ENCODE measurements at regions not wholly inside any gene's neighbourhood (a gene's known extent, or its start where the extent isn't known, plus 50 kb on each side); places are given as distances from the start of the nearest gene placed in this dataset.

DNA sequence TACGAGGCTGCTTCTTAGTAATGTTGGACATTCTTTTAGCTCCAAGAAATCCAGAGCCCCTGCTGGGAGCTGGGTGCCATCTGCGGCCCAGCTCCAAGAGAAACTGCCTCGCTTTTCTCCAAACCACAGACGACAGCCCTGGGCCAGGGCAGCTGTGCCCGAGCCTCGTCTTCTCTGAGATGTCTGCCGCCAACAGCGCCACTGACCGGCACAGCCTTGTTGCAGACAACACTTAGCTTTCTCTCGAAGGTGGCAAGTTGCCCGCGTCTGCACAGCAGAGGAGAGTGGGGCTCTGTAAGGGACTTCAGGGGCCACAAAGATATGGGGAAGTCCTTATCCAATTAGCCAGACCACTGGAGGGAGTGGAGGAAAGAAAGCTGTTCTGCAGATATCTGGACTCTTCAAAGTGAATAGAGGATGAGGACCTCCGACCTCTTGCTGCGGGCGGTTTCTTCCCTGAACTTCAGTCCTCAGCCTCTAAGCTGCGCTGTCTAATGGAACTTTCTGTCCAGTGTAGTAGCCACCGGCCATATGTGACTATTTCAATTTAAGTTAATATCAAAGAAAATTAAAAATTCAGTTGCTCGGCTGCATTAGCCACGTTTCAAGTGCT is 63.9 kb upstream of the DISP3 start:
- DNase-seq = no peak

DNA sequence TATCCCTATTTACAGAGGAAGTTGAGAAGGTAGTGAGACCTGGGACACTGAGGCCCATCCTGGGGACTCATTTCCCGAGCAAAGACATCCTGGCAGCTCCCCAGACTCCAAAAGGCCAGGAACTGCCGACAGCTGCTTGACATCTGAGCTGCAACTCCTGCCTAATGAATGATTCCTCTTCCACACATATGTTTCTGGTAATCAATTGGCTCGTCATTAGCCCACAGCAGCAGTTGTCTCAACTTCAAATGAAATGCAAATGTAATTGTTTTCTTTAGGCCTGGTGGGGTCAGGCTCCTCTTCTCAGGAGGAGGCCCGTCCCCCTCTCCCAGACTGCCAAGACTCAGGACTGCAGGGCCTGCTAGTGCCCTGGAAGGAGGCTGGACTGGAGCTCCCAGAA is 61.8 kb upstream of the DISP3 start:
- DNase-seq = peak; percentile 62

DNA sequence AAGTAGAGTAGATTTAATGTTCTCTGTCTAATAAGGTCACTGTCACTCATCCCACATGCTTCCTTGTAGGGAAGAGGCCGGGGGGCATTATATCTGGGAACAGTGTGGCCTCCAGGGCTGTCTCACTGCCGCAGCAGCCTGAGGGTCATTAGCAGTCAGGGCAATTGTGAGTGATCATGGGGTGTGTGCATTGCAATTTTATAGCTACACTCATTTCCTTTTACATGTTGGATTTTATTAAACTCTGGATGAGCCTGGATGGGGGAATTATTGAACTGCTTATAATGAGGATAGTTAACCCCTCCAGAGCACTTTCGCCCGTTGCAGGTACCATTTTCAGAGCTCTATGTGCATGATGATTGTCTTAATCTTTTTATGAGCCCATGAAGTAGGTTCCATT is 60.9 kb upstream of the DISP3 start:
- no peak for DNase-seq

DNA sequence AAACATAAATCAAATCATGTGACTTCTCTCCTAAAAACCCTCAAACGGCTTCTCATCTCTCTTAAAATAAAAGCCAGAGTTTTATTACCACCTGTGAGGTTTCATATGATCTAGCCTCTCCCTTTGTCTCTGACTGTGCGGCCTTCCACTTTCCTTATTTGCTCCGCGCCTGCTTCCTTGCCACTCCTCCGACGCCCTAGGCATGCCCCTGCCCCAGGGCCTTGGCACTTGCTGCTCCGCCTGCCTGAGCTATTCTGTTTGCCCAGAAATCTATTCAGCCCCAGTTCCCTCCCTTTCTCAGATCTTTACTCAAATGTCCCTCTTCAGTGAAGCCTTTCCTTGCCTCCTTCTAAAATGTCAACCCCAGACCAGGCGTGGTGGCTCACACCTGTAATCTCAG is 57.5 kb upstream of the DISP3 start:
- DNase-seq = no peak

DNA sequence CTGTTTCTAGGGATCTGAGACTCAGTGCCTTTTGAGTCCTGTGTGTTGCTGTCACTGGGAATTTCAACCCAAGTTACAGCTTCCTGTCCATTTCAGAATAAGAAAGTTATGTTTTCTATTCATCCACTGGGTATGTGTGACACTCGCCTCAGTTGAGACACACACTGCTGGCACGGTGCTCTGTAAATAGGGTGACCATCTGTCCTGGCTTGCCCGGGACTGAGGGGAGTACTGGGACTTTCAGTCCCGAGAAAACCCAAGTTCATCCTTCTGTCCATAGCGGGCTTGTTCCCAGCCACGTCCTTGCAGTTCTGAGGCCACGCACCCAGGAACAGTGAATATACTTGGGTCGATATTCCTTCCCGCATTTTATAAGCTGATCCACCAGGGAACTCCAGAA is 56.3 kb upstream of the DISP3 start:
- no peak for DNase-seq

DNA sequence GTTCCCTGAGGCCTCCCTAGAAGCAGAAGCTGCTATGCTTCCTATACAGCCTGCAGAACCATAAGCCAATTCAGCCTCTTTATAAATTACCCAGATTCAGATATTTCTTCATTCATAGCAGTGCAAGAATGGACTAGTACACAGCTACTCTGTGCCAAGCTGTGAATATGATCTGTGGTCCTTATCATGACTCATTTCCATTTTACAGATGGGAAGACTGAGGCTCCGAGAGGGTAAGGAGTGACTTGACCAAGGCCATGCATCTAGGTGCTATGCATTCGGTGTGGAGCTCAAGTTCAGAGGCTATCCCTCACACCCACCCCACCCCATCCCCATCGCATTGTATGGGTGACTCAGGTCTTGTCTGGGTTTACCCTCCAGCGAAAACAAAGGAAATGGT is 52.3 kb upstream of the DISP3 start:
- DNase-seq = no peak

DNA sequence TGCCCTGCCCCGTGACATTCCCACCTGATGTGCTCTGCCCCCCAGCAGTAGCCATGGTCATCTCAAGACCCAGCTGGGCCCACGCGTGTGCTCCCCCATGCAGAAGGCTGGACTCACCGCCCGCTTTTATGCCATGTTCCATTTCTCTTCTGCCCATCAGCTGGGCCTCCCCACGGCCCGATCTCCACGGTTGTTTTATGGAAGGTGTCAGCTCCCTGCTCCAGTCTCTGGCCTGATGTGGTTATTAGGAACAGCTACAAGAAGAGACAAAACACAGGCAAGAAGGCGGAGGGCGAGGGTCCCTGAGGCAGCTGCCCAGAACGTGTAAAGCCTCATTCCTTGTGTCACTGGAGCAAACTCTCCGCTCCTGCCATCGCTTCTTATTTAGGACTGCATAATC is 50.2 kb upstream of the DISP3 start:
- no peak for DNase-seq
